GM19467 (cell line): ENCODE measurements at regions not wholly inside any gene's neighbourhood (a gene's known extent, or its start where the extent isn't known, plus 50 kb on each side); places are given as distances from the start of the nearest gene placed in this dataset.
"Not testable (repeated sequence)": the region's sequence is repeated elsewhere in the genome, so short reads cannot be mapped to it uniquely, and the experiment has no call there.

Experiments
- ATAC-seq: cut with Tn5 transposase; IDR thresholded peaks from one replicate; pipeline ENCODE4 v1.9.1; 2021; ENCODE audit warnings: mild to moderate bottlenecking, moderate library complexity; ENCODE audit not compliant: unreplicated experiment

DNA sequence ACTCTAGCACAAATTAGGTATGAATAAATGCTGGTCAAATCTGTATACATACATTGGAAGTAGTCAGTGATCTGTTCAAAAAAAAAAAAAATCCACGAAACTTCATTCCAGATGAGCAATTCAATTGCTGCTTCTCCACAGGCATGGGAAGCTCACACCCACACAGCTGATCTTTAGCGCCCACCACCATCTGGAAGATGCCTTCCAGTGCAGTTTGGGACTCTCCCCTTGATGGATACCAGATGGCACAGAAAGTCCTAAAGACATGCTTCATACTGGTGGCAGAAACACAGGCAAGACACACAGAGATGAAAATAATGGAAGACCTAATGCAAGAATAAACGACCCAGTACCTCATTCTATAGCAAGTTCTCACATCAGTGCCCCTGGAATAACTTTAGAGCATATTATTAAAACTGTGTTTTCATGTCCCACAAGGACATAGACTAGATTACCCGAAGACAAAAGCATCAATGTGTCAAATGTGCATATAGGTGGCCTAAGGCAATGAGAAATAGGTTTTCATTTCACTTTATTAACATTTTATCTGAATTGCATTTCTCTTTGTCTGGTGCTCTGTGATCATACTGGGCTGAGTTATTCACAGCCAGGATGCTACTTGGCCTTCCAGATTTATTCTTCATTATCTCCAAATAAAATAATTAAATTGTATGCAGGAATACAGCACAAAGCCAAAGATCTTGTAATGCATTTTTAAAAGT lies 135.4 kb upstream of the TAS2R1 start:
- ATAC-seq = no peak

DNA sequence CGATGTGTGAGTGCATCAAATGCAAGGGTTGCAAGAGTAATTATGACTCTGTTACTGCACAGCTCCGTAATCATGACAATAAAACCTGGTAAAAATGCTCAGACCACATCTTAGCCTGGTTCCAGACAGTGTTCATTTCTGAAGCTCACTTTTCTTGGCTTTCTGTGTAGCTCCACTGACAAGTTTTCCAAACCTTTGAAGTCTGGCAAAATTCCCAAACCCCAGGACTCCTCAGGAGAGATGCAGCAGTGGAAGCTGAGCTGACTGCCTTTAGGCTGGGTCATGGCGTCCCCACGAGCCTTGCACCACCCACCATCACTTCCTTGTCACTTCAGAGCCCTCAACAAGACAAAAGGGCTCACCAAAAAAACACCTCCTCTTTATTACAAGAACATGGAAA lies 131.6 kb upstream of the TAS2R1 start:
- ATAC-seq = no peak

DNA sequence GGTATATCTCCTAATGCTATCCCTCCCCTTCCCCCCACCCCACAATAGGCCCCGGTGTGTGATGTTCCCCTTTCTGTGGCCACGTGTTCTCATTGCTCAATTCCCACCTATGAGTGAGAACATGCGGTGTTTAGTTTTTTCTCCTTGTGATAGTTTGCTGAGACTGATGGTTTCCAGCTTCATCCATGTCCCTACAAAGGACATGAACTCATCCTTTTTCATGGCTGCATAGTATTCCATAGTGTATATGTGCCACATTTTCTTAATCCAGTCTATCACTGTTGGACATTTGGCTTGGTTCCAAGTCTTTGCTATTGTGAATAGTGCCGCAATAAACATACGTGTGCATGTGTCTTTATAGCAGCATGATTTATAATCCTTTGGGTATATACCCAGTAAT lies 122.5 kb upstream of the TAS2R1 start:
- not testable (repeated sequence) for ATAC-seq

DNA sequence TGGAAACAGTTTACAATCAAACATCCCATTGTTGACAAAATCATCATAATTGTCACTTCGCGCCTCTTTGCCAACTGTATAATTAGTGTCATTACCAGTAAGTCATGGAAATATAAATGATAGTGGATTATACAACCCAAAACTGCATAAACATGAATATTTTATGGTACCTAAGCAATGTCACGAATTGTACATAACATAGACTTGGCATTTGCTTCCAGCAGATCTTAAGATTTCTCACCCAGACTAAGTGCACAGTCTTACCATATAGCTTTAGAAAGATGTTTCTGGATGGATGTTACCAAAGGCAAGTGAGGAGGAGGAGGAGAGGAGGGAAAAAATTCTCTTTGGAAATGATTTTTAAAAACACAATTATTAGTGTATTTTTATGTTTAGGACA lies 113.4 kb upstream of the TAS2R1 start:
- ATAC-seq = no peak

DNA sequence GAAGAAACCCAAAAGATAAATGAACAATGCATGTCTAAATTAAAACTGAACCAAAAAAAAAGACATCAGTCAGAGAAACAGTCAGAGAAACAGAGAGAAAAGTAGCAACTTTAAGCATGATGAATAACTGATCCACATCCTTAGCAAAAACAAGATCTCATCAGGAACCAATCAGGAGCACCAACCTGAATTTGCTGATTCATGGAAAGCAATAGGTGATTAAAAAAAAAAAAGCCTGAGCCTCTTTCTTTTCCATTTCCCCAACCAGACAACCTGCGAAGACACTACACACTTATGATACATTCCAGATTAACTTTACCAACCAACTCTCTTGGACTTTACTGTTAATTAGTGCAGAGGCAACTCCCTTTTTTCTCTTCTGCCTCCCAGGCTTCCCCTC lies 112.7 kb upstream of the TAS2R1 start:
- ATAC-seq = no peak

DNA sequence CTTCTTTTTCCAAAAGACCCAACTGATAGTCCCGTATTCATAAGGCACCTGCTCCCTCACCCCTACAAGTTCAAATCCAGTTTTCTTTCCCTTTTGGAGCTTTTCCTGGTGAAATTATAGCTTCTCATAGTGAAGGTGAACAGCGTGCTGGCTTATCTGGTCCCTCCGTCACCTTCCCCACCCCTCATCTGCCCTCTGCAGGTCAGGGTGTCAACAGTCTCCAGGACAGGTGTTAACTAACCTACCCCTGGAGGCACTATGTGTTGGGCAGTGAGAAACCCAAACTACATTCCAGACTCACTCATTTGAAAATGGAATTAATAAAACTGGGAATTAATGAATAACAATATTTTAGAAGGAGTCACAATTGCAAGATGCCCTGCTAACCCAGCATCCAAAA lies 109.0 kb upstream of the TAS2R1 start:
- no peak for ATAC-seq

DNA sequence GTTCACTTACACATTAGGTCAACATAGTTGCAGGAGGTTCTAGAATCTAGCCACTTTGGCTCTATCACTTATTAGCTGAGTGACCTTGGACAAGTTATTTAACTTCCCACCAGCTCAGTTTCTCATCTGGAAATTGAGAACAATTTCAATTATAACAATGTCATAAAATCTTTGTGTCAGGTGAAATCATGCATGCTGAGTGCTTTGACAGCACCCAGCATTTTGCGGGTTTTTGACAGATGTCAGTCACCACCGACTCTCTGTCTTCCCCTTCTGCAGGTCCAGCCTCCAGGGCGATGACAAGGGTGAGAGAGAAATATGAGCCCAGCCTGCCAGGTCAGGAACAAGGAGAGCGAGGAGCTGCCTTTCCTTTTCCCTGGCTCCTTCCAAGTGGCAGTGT lies 107.1 kb upstream of the TAS2R1 start:
- no peak for ATAC-seq

DNA sequence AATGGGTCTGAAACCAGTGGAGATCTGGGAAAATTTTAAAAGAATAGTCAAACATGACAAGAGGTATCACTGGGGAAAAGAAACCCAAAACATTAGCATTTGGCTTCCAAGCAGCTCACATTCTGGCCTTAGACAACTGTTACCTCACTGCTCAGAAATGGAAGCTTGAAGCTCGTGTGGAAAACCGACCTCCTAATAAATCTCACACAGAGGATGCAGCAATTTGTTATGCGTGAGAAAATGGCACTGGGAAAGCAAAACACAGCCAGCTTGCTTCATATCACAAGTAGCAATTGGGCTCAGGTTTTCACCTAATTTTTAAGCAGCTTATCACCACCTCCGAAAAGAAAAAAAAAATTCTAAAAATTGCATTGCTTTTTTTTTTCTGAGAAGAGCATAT lies 103.3 kb upstream of the TAS2R1 start:
- ATAC-seq = no peak

DNA sequence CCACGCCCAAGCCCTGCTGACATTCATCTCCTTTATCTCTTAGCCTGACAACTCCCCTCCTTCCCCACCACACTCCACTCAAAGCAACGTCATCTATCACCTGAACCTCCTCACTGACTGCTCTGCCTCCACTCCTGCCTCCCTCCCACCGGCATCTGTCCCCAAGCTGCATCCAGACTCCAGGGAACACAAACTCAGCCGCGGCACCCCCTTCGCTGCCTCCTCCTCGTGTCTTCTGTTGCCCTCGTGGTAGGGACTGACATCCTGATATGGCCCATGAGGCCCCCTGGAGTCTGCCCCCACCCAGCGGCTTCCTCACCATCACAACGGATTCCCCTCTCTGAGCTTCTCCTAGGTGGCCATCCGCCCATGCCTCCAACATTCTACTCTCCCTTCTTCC lies 101.0 kb upstream of the TAS2R1 start:
- no peak for ATAC-seq

DNA sequence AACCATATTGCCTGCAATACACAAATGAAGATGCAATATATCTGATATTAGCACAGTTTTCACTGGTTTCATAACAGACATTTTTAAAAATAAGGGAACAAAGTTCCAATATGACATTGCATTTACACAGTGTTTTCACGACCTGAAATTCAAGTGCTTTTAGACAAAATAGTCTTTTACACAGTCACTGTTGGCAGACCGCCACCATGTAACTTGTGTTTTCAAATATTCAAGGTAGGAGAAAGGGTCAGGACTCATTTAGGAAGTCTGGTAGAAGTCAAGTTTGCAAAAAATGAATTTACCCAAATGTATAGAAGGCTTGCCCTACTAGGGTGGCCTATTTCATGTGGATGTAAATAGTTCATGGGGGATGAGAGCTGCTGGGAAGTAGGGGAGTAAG lies 98.1 kb upstream of the TAS2R1 start:
- no peak for ATAC-seq

DNA sequence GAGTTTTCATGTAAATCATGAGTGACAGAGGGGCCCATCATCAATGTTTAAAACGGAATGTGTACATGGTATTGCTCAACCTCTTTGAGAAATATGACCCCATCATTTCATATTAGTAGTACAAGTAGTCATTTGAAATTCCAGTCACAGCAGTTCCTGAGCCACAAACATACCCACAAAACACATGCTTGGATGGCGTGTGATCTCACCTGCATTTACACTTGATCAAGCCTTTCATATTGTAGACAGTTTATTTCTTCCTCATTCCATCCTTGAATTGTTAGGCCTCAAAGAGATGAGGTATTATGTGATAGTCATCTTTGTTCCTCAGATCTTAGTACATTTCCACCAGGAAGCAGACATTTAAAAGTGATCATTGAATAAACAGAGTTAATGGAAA lies 96.8 kb upstream of the TAS2R1 start:
- no peak for ATAC-seq

DNA sequence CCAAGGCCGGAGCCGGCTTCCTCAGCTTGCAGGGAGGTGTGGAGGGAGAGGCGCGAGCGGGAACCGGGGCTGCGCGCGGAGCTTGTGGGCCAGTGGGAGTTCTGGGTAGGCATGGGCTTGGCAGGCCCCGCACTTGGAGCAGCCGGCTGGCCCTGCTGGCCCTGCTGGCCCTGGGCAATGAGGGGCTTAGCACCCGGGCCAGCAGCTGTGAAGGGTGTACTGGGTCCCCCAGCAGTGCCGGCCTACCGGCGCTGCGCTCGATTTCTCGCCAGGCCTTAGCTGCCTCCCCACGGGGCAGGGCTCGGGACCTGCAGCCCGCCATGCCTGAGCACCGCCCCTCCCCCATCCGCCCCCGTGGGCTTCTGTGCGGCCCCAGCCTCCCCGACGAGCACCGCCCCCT lies 95.1 kb upstream of the TAS2R1 start:
- not testable (repeated sequence) for ATAC-seq

DNA sequence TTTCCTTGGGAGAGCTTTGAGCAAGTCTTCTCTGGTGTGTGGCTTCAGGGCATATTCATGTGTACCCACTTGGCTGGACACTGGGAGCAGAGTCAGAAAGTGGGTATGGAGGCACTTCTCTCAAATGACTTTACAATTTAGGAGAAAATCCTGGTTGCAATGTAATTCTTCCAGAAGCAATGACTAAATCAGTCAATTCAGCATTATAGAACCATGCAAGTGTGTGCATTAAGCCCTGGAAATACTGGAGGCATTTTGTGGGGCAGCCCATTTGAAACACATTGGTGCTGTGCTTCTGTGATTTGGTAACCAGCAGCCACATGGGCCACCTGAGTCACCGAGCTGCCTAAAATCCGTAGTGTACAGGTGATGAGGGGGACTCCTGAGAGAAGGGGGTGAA lies 94.6 kb upstream of the TAS2R1 start:
- ATAC-seq = no peak

DNA sequence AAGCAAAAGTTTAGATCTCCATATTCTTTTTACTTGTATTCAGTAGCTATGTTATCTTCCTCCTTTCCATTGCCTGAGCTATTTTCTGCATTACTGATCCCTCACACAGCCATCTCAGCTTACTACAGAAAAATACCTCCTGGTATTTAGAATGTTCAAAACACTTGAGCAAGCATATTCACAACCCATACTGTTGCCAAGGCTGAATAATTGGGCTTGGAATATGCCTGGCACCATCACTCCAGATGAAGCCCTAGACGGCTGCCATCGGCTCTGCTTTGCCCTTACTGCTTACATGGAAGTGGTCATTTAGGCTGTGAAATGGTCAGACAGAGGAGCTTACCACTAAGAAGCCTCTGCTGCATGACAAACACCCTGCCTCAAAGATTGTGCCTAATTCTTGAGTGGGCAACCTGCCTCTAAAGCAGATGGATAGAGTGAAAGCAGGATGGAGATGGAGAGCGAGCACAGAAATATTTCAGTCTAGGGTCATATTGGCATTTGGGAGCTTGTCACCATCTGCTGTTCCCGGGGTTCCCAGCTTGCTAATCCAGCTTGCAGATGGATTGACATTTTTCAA lies 92.5 kb upstream of the TAS2R1 start:
- ATAC-seq = no peak

DNA sequence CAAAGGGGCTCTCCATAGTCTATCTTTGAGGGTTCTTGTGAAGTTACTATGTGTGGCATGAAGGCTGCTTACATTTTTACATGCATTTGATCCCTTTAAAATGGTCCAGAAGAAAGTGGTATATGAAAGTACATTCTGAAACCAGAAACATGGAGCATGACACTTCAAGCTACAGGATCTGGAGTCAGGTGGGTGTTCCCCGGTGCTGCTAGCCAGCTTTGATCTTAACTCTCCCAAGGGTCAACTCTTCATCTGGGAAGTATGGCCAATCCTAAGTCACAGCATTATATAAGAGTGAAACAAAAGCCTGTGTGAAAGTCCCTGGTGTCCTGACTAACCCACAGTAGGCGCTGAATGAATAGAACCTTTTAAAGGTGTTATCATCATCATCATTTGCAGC lies 91.0 kb upstream of the TAS2R1 start:
- ATAC-seq = no peak

DNA sequence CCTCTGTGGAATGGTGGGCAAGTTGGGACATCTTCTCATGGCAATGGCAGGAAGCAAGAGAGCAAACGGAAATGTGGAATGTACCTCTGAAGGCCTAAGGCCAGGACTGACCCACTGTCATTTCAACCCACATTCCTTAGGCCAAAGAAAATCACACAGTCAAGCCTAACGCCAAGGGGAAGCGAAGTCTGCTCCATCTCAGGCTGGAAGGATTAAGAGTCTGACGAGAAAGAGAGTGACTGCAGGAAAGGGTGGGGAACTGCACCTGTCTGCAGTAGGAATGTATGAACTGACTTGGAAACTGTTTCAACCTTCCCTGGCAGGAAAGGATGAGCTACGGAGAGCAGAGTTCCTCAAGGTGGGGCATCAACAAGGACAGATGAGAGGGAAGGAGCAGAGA lies 90.2 kb upstream of the TAS2R1 start:
- no peak for ATAC-seq

DNA sequence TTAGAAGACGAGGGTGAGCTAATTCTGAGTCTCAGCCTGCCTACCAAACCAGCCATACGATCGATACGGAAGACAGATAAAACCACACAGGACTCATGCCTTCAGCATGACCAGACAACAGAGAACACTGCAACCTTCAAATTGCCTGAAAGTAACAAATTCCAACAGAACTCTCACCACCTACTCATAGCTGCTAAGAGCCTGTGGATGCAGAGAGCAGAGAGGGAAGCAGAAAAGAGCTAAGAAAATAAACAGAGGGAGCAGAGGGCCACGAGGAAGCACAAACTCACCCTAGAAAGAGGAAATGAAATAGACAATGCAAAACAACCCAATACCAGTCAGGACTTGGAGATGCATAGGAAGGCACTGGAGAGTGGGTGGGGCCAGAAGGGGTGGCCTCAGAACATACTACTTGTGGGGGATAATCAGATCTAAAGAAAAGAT lies 86.7 kb upstream of the TAS2R1 start:
- peak; percentile 71 for ATAC-seq

DNA sequence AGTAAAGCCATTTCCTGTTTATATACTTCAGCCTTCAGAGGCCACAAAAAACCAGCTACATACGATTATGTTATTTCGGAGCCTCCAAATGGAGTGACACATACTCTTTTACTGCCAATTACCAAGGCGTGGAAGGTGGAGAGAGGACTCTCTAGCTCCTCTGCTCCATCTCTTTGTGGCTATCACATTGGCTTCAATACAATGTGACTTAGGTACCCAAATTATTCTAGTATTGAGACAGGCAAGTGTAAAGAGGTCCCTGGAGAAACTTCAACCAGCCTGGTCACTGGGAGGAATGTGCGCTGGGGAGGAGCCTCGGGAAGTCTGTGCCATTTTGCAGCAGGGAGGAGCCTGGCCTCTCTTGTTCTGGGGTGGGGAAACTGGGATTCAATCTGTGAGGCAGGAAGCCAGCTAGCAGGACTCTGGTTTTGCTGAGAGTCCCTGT lies 85.8 kb upstream of the TAS2R1 start:
- ATAC-seq = no peak

DNA sequence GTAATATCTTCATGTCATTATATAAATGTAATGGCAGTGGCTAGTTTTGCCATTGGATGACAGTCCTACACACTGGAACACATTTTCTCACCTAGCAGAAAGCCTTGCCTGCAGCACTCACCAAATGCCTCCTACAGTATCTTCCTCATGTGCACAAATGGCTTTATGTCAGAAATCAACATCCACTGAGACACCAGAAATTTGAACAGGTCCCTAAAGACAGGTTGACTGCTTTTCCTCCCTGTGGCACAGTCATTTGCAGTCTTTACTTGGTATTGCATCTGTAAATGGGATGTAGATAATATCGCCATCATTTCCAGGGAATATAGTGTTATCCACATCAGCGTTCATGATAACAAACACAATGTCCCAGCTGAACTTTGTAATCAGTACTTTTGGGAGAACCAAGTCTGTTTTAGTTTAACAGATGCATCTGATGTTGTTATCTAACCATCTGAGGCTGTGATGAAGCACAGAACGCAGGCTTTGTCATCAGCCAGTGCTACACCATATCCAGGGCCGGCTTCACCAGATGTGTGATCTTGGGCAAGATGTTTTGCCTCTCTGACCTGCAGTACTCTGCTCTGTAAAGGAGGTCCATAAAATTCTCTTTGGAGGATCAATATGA lies 83.9 kb upstream of the TAS2R1 start:
- no peak for ATAC-seq

DNA sequence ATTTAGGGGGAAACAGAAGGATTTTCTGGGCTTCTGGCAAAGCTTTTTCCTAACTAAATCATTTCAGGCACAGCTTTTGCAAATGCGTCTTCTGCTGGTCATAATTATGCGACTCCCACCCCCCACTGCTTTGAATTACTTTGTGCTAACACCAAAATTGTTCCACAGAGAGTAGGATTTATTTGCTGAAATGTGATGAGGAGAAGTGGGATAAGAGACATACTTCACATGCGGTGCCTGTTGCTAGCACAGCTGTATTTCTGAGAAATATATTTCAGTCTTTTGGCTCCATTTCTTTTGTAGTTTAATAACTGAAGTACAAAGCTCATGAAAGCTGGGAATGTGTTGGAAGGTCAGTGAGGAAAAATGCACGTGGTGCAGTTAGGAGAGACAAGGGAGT lies 83.2 kb upstream of the TAS2R1 start:
- no peak for ATAC-seq

DNA sequence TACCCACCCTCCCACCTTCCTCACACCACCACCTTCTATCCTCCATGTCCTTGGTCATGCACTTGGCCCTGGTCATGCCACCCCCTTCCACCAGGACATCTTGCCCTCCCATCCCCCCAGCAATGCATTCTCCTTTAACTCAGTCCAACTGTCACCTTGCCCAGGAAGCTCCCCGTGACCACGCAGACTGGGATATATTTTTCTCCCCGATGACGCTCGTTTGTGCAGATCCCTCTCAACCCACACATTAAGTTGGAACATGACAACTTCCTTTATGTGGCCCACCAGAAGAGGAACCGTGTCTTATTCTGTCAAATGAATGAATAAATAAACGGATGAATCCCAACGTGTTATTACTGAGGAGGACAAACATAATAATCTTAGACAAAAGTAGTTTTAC lies 82.8 kb upstream of the TAS2R1 start:
- ATAC-seq = no peak

DNA sequence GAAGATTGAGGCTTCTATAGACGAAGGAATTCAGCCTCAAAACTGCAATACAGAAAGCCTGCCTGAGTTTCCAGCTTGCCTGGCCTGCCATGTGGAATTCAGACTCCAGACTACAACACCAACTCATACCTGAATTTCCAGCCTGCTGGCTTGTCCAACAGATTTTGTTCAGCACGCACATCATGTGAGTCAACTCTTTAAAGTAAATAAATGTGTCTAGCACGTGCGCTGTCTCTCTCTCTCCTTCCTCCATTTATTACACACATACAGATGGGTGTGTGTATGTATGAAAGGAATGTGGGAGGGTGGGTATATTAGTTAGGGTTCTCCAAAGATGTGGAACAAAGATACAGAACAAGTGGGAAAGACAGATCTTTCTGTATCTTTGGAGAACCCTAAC lies 82.4 kb upstream of the TAS2R1 start:
- no peak for ATAC-seq
